Hematopoietic multipotent progenitor cell treated with erythropoietin and hydrocortisone succinate and interleukin-3 and kit ligand, for 17 days (in vitro differentiated cells): ENCODE measurements at regions not wholly inside any gene's neighbourhood (a gene's known extent, or its start where the extent isn't known, plus 50 kb on each side); places are given as distances from the start of the nearest gene placed in this dataset.
"Not testable (repeated sequence)": the region's sequence is repeated elsewhere in the genome, so short reads cannot be mapped to it uniquely, and the experiment has no call there.

Experiments
- DNase-seq: peaks from one replicate; pipeline ENCODE4 v3.0.0-alpha.2; 2015; ENCODE audit warnings: low spot score

GRCh38 chr6:131336596-131336995 lies 201.3 kb downstream of the AKAP7 start:
- no peak for DNase-seq

GRCh38 chr6:131346896-131347295 lies 211.6 kb downstream of the AKAP7 start:
- DNase-seq = not testable (repeated sequence)

- no peak for DNase-seq
Observed at GRCh38 chr6:131348572-131348971, 213.3 kb downstream of the AKAP7 start.

GRCh38 chr6:131349199-131349598 lies 213.9 kb downstream of the AKAP7 start:
- no peak for DNase-seq

- no peak for DNase-seq
Observed at GRCh38 chr6:131353106-131353505, 217.8 kb downstream of the AKAP7 start.

- no peak for DNase-seq
Observed at GRCh38 chr6:131353876-131354275, 218.6 kb downstream of the AKAP7 start.

GRCh38 chr6:131354356-131354755 lies 218.7 kb upstream of the ARG1 start:
- no peak for DNase-seq

GRCh38 chr6:131356161-131356560 lies 216.9 kb upstream of the ARG1 start:
- DNase-seq = no peak

DNA sequence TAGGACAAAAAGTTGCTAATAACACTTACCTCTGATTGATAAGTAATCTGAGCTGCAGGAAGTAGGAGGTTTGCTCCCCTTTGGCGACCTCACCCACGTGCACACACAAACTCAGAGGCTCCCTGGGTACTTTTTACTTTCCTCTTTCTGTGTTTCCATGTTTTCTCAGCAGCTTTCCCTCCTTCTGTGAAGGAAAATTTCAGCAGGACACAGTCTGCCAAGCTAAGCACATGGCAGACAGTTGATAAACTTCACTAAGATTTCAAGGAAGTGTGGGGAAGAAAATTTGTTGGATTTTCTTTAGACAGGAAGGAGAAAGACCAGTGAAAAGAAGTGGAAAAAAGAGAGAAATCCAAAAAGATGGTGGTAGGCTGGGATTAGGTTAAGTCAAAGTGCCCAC lies 215.5 kb upstream of the ARG1 start:
- DNase-seq = no peak

- no peak for DNase-seq
Observed at GRCh38 chr6:131362070-131362469, 211.0 kb upstream of the ARG1 start.

DNA sequence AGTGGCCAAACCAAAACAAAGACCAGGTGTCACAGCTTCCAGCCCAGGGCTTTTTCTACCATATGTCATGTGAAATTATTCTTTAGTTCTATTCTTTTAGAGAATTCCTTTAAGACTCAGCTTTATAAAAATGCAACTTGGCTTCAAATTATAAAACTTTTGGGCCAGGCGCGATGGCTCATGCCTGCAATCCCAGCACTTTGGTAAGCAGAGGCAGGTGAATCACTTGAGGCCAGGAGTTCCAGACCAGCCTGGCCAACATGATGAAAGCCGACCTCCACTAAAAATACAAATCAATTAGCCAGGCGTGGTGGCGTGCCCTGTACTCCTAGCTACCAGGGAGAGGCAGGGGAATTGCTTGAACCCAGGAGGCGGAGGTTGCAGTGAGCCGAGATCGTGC lies 210.3 kb upstream of the ARG1 start:
- DNase-seq = no peak

- DNase-seq = no peak
Observed at GRCh38 chr6:131363947-131364834, 208.8 kb upstream of the ARG1 start.

DNA sequence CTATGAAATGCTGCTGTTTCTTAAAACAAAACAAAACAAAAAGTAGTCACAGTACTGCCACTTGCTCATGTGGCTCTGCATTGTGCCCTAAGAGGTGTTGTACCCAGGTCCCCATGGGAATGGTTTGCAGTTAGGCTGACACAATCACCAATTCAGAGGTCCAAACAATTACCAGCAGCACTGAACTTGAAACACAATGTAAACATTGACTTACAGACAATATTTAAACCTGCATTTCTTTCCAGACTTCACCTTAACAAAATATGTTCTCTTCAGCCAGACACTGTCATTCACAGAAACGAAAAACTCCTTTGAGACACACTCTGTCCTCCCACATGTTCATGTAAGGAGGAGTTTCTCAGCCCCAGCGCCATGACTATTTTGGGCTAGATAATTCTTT lies 206.8 kb upstream of the ARG1 start:
- no peak for DNase-seq

DNA sequence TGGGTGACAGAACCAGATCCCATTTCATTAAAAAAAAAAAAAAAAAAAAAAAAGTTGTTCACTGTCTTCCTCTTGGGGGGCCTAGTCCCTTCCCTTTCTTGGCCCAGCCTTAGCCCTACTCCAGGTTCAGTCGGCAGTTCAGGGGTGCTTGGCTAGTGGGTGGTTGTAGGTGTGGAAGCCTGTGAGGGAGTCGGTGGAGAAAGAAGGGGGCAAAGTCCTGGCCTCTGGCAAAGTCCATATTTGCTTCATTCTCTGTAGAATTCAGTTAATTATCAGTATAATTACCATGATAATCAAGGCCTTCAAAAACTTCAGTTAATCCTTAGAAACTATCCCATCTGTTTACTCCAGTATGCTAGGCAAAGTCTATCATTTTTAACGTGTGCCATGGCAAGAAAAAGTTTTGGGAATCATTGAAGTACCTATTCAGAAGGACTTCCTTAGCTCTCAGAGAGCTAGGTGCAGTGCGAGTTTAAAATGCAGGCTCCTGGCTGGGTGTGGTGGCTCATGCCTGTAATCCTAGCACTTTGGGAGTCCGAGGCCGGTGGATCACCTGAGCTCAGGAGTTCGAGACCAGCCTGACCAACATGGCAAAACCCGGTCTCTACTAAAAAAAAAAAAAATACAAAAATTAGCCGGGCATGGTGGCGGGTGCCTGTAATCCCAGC lies 205.7 kb upstream of the ARG1 start:
- DNase-seq = no peak

GRCh38 chr6:131368198-131368911 lies 204.7 kb upstream of the ARG1 start:
- no peak for DNase-seq

- no peak for DNase-seq
Observed at GRCh38 chr6:131372535-131372934, 200.5 kb upstream of the ARG1 start.

DNA sequence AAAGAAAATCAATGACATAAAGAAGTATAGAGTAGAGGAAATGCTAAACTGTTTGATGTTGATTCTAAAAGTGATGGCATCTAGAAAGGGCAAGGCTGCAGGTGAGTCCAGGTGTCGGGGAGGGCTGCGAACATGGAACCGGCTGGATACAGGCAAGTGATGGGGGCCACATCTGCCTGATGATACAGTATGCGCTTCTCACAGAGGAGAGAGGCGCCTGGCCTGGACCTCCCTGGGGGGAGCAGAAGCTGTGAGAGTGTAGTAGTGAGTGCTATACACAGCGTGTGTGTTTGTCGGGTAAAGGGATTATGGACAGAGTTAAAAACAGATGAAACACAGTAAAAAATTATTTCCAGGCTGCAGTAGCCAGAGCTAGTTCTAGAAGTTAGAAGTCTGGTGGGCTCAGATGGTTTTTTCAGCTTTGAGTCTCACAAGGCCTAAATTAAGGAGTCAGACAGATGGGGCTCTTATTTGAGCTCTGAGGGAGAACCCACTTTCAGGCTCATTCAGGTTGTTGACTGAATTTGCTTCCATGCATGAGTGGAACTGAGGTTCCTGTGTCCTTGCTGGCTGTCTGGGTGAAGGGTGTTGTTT lies 195.8 kb upstream of the ARG1 start:
- no peak for DNase-seq

DNA sequence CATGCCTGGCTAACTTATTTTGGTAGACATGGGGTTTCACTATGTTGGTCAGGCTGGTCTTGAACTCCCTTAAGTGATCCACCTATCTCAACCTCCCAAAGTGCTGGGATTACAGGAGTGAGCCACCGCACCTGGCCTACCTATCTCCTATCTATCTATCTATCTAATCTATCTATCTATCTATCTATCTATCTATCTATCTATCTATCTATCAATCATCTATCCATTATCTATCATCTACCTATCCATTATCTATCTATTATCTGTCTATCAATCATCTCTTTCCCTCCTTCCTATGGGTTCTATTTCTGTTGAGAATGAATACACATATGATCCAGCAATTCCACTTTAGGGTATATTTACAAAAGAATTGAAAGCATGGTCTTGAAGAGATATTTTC lies 194.2 kb upstream of the ARG1 start:
- DNase-seq = no peak

DNA sequence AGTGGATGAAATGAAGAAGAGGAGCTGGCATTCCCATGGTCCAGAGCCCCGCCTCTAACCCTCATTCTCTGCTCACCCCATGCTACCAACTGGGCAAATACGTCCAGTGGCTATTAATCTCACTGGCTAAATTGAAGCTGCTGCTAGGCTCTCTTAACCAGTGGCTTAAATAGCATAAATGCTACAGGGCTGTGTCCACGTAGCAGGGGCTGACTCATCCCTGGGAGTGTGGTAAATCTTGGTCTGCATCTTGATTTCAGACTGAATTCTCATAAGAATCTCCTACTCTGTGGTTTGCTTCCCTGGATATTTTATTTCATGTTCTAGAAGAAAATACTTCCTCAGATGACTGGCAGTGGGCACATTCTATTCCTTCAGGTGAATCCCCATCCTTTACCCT lies 193.1 kb upstream of the ARG1 start:
- DNase-seq = no peak

DNA sequence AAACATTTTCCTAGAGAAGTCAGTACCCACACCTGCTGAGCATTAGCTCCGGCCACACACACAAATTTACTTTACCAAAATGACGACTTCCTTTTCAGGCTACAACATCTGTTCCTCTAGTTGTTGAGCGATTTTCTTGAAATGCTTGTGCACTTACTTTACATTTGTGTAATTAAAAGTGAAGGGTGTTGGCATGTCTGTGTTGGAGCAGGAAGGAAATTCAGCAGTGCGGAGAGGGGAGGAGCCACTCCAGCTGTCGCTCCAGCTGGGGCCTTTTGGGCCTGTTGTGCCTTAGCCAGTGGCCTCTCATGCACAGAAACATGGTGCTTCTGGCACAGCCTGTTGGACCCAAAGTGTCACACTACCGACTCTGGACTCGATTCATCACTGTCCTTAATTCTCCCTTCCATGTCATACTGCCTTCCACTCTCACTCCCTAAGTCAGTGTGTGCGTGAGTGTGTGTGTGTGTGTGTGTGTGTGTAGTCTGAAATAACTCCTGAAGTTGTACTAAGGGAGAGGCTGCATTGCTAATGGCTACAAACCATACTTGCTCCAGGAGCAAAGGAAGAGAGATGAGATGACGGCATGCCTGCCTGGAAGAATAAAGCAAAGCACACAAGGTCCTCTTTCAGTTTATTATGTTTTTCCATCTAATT lies 191.8 kb upstream of the ARG1 start:
- no peak for DNase-seq

- DNase-seq = no peak
Observed at GRCh38 chr6:131381709-131382093, 191.3 kb upstream of the ARG1 start.

- no peak for DNase-seq
Observed at GRCh38 chr6:131382631-131383030, 190.4 kb upstream of the ARG1 start.
